ENCODE measurements at regions not wholly inside any gene's neighbourhood (a gene's known extent, or its start where the extent isn't known, plus 50 kb on each side); places are given as distances from the start of the nearest gene placed in this dataset.

DNA sequence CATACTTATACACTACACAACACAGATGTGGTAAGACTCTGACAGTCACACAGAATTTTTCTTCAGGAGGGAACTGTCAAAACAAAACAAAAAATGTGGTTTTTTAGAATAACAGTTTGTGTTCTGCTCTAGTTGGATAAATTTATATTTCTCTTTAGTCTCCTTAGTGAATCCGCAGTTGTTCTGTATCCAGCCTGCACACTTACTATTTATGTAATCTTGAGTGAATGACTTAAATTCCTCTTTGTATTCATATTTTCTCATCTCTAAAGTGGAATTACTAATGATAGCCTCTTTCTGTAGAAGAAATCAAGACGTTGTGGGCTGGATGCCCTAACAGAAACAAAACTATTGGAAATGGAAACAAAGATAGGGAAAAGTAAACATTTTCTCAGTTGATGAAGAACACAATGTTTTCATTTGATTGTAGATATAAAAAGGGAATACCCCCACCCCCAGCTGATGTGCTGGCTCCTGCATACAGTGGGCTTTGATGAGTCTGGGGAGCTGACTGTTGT is 375.2 kb downstream of the TRIB2 start:
- TF ChIP-seq POLR2A (IDR thresholded peaks at IDR 0.05) (no peak), POLR2AphosphoS5 (IDR thresholded peaks at IDR 0.05) (no peak)
